B cell (primary cell): ENCODE measurements at regions not wholly inside any gene's neighbourhood (a gene's known extent, or its start where the extent isn't known, plus 50 kb on each side); places are given as distances from the start of the nearest gene placed in this dataset.

ENCODE experiments used
- ATAC-seq: fragments of 200-7000 bp; cut with Tn5 transposase; one replicate; pipeline ENCODE4 v1.10.0; 2021; ENCODE audit warnings: low read depth, mild to moderate bottlenecking, moderate number of reproducible peaks, moderate library complexity
- CTCF ChIA-PET: fragments of 350-600 bp; sonication (Branson Sonifier 250); formaldehyde crosslinking; loops from one replicate; lab custom pipeline; 2021; ENCODE audit warnings: antibody characterized with exemption, inconsistent platforms; lab: Charles Lee
- POLR2A ChIA-PET: fragments of 350-600 bp; sonication (Branson Sonifier 250); formaldehyde crosslinking; loops from one replicate; lab custom pipeline; 2021; ENCODE audit warnings: antibody characterized with exemption; lab: Charles Lee
- DNase-seq: peaks from one replicate; pipeline ENCODE4 v3.0.0; 2013
- H2AFZ ChIP-seq: 2 replicates; pipeline ENCODE4 v1.6.1; 2012; ENCODE audit warnings: mild to moderate bottlenecking, low read depth, low read length; ENCODE audit not compliant: insufficient read depth, poor library complexity, severe bottlenecking
- H3K27ac ChIP-seq, 2 donors: 1 replicate in 1 of 2; 2 replicates in 1 of 2; pipeline ENCODE4 v1.5.1; 2012 to 2013; ENCODE audit warnings: low read length in 2 of 2, mild to moderate bottlenecking in 2 of 2, moderate library complexity in 1 of 2
- H3K27me3 ChIP-seq, 4 experiments: fragments of 200-600 bp in 1 of 4; sonication (generic) in 1 of 4; replicated peaks in 1 of 4; 1 replicate in 2 of 4; 2 replicates in 2 of 4; pipeline versions ENCODE4 v1.6.1 to v1.7.0; 2013 to 2016; ENCODE audit warnings: low read length in 3 of 4, mild to moderate bottlenecking in 2 of 4, mixed read lengths in 1 of 4, moderate library complexity in 1 of 4; ENCODE audit not compliant: insufficient read depth in 4 of 4, control insufficient read depth in 3 of 4; ENCODE audit errors: control extremely low read depth in 1 of 4
- H3K36me3 ChIP-seq, 2 experiments: replicated peaks in 1 of 2; 1 replicate in 1 of 2; 2 replicates in 1 of 2; pipeline versions ENCODE4 v1.6.1 to v1.7.1; 2013; ENCODE audit warnings: low read length in 1 of 2; ENCODE audit not compliant: insufficient read depth in 2 of 2, control insufficient read depth in 1 of 2; ENCODE audit errors: control extremely low read depth in 1 of 2, extremely low read depth in 1 of 2
- H3K4me1 ChIP-seq, 2 donors: fragments of 200-600 bp in 1 of 2; sonication (generic) in 1 of 2; 1 replicate in 1 of 2; 2 replicates in 1 of 2; pipeline versions ENCODE4 v1.5.1 to v1.6.1; 2013 to 2017; ENCODE audit warnings: low read length in 2 of 2; ENCODE audit not compliant: control insufficient read depth in 2 of 2, insufficient read depth in 2 of 2
- H3K4me2 ChIP-seq: replicated peaks from 2 replicates; pipeline ENCODE3; 2012; ENCODE audit warnings: mild to moderate bottlenecking, low read depth, low read length; ENCODE audit not compliant: poor library complexity, severe bottlenecking
- H3K4me3 ChIP-seq, 5 experiments: fragments of 200-600 bp in 1 of 5; sonication (generic) in 1 of 5; 1 replicate in 3 of 5; 2 replicates in 2 of 5; pipeline versions ENCODE4 v1.5.1 to v1.7.0; 2011 to 2016; ENCODE audit warnings: low read length in 4 of 5, mild to moderate bottlenecking in 4 of 5, low read depth in 2 of 5, control low read depth in 1 of 5, moderate library complexity in 1 of 5; ENCODE audit not compliant: insufficient read depth in 1 of 5; ENCODE audit errors: control extremely low read depth in 1 of 5, extremely low read depth in 1 of 5
- H3K79me2 ChIP-seq: fragments of 200-600 bp; sonication (generic); one replicate; pipeline ENCODE4 v1.6.0; 2016; ENCODE audit warnings: low read length; ENCODE audit not compliant: control insufficient read depth, insufficient read depth
- H3K9ac ChIP-seq: fragments of 200-600 bp; sonication (generic); 2 replicates; pipeline ENCODE4 v1.6.1; 2017; ENCODE audit warnings: mild to moderate bottlenecking, low read length, moderate library complexity
- H3K9me3 ChIP-seq, 3 donors: one replicate each; pipeline versions ENCODE4 v1.6.1 to v1.7.1; 2013; ENCODE audit warnings: low read length in 2 of 3; ENCODE audit not compliant: control insufficient read depth in 2 of 3, insufficient read depth in 1 of 3; ENCODE audit errors: control extremely low read depth in 1 of 3
- H4K20me1 ChIP-seq: 2 replicates; pipeline ENCODE4 v1.6.0; 2012; ENCODE audit warnings: mild to moderate bottlenecking, low read length; ENCODE audit not compliant: insufficient read depth, control insufficient read depth, poor library complexity, severe bottlenecking
- H3K27ac Mint-ChIP-seq: one replicate; pipeline ENCODE4 v1.8.0; 2021; ENCODE audit warnings: mixed read lengths
- H3K27me3 Mint-ChIP-seq: one replicate; pipeline ENCODE4 v1.8.0; 2021; ENCODE audit warnings: mixed read lengths
- H3K4me1 Mint-ChIP-seq: one replicate; pipeline ENCODE4 v1.8.0; 2021; ENCODE audit warnings: mixed read lengths
- H3K4me3 Mint-ChIP-seq: one replicate; pipeline ENCODE4 v1.8.0; 2021; ENCODE audit warnings: mixed read lengths
- H3K9me3 Mint-ChIP-seq: one replicate; pipeline ENCODE4 v1.8.0; 2022; ENCODE audit warnings: mixed read lengths; ENCODE audit not compliant: insufficient read depth
- CTCF ChIP-seq: fragments of 200-600 bp; IDR thresholded peaks from one replicate; pipeline ENCODE4 v1.8.0; 2022; ENCODE audit warnings: antibody characterized with exemption, mild to moderate bottlenecking
- EZH2 ChIP-seq: IDR thresholded peaks from 2 replicates; pipeline ENCODE4 v1.6.1; 2012; ENCODE audit warnings: borderline replicate concordance, low read depth, mild to moderate bottlenecking, moderate library complexity, low read length; ENCODE audit not compliant: insufficient read depth, poor library complexity, severe bottlenecking
- WGBS: methylation state at CpG from one replicate; pipeline ENCODE4 v1.1.5; 2013; ENCODE audit warnings: missing lambda C conversion rate; ENCODE audit not compliant: insufficient coverage; 5-methylcytosine and 5-hydroxymethylcytosine counted together
- intact Hi-C: fragments of 100-400 bp; cut with micrococcal nuclease; formaldehyde crosslinking; loops from one replicate; pipeline ENCODE4 v1.10.0; 2022

GRCh38 chr10:8305876-8306652, 251.6 kb downstream of the GATA3 start:
- ATAC-seq: no peak
- no peak for DNase-seq
- H3K79me2 ChIP-seq: no peaks in the 10 kb centered on the region
- no peak overlapping the region for H3K4me2 ChIP-seq
- no peak overlapping the region for H3K4me3 ChIP-seq
- H3K4me1 Mint-ChIP-seq: no peaks in the 10 kb centered on the region
- intact Hi-C loops: no loop called here
- CTCF ChIA-PET: no interaction called here
- H3K4me3 Mint-ChIP-seq: no peak overlapping the region
- no peaks in the 10 kb centered on the region for H3K9me3 Mint-ChIP-seq
- TF ChIP-seq EZH2 (no peak), CTCF (no peak)
- no peaks in the 10 kb centered on the region for H4K20me1 ChIP-seq
- no peaks in the 10 kb centered on the region for H3K27me3 ChIP-seq
- H3K27ac Mint-ChIP-seq: no peak overlapping the region
- no peaks in the 10 kb centered on the region for H3K36me3 ChIP-seq
- POLR2A ChIA-PET: no interaction called here
- H3K9ac ChIP-seq: no peak overlapping the region
- WGBS: 77% methylated on average over 3 of the region's 9 CpGs
- H3K27me3 Mint-ChIP-seq: no peaks in the 10 kb centered on the region
- H3K27ac ChIP-seq: no peak overlapping the region
- H3K9me3 ChIP-seq: no peaks in the 10 kb centered on the region
- no peaks in the 10 kb centered on the region for H3K4me1 ChIP-seq
- H2AFZ ChIP-seq: no peak overlapping the region

- ATAC-seq (no peak), DNase-seq (no peak)
- Mint-ChIP-seq H3K27me3 (no peaks in the 10 kb centered on the region), H3K27ac (no peak overlapping the region), H3K4me1 (no peaks in the 10 kb centered on the region), H3K4me3 (no peak overlapping the region), H3K9me3 (no peaks in the 10 kb centered on the region)
- Histone ChIP-seq H3K27ac (no peak overlapping the region), H3K4me2 (no peak overlapping the region), H3K4me3 (no peak overlapping the region), H3K4me1 (no peaks in the 10 kb centered on the region), H3K27me3 (no peaks in the 10 kb centered on the region), H3K9me3 (no peaks in the 10 kb centered on the region), H3K79me2 (no peaks in the 10 kb centered on the region), H4K20me1 (no peaks in the 10 kb centered on the region), H3K36me3 (no peaks in the 10 kb centered on the region), H3K9ac (no peak overlapping the region), H2AFZ (no peak overlapping the region)
- intact Hi-C loops: no loop called here
- ChIA-PET POLR2A (no interaction called here), CTCF (no interaction called here)
- no peak for TF ChIP-seq EZH2
- TF ChIP-seq CTCF: no peak
- WGBS: no CpG with 5 or more reads among the region's 4 CpGs
These were observed 252.3 kb downstream of the GATA3 start for GRCh38 chr10:8306685-8307364.
